NCI-H1417 treated with DMSO at 0.1 percent for 48 hours (cell line): ENCODE measurements at regions not wholly inside any gene's neighbourhood (a gene's known extent, or its start where the extent isn't known, plus 50 kb on each side); places are given as distances from the start of the nearest gene placed in this dataset.
"Not testable (repeated sequence)": the region's sequence is repeated elsewhere in the genome, so short reads cannot be mapped to it uniquely, and the experiment has no call there.

Experiments
- DNase-seq: peaks from one replicate; lab custom pipeline; 2025; lab: John Stamatoyannopoulos, UW

GRCh38 chr1:215402147-215402546 is 165.0 kb upstream of the KCTD3 start:
- no peak for DNase-seq

- DNase-seq: no peak
These were observed 161.9 kb upstream of the KCTD3 start for GRCh38 chr1:215405211-215405610.

- no peak for DNase-seq
These were observed 160.2 kb upstream of the KCTD3 start for GRCh38 chr1:215406927-215407326.

GRCh38 chr1:215407575-215407974 is 159.5 kb upstream of the KCTD3 start:
- DNase-seq: no peak

- not testable (repeated sequence) for DNase-seq
These were observed 157.6 kb upstream of the KCTD3 start for GRCh38 chr1:215409546-215409945.

GRCh38 chr1:215415521-215415920 is 151.6 kb upstream of the KCTD3 start:
- DNase-seq: not testable (repeated sequence)

- no peak for DNase-seq
These were observed 150.6 kb upstream of the KCTD3 start for GRCh38 chr1:215416497-215416896.

GRCh38 chr1:215417122-215417521 is 150.0 kb upstream of the KCTD3 start:
- no peak for DNase-seq

GRCh38 chr1:215418876-215419447 is 148.1 kb upstream of the KCTD3 start:
- DNase-seq: no peak

GRCh38 chr1:215421744-215422143 is 145.4 kb upstream of the KCTD3 start:
- no peak for DNase-seq

- no peak for DNase-seq
These were observed 143.8 kb upstream of the KCTD3 start for GRCh38 chr1:215423288-215423687.

GRCh38 chr1:215425138-215425537 is 142.0 kb upstream of the KCTD3 start:
- no peak for DNase-seq

GRCh38 chr1:215426101-215426500 is 141.0 kb upstream of the KCTD3 start:
- DNase-seq: no peak

- not testable (repeated sequence) for DNase-seq
These were observed 134.4 kb upstream of the KCTD3 start for GRCh38 chr1:215432483-215433227.

GRCh38 chr1:215433237-215433636 is 133.9 kb upstream of the KCTD3 start:
- no peak for DNase-seq

- DNase-seq: no peak
These were observed 127.6 kb upstream of the KCTD3 start for GRCh38 chr1:215439549-215439948.

GRCh38 chr1:215444715-215445414 is 122.2 kb upstream of the KCTD3 start:
- DNase-seq: no peak

GRCh38 chr1:215448014-215448413 is 119.1 kb upstream of the KCTD3 start:
- not testable (repeated sequence) for DNase-seq

- not testable (repeated sequence) for DNase-seq
These were observed 118.0 kb upstream of the KCTD3 start for GRCh38 chr1:215449147-215449546.

- DNase-seq: no peak
These were observed 113.7 kb upstream of the KCTD3 start for GRCh38 chr1:215453440-215453839.

- no peak for DNase-seq
These were observed 109.9 kb upstream of the KCTD3 start for GRCh38 chr1:215457213-215457612.

GRCh38 chr1:215458104-215458503 is 109.0 kb upstream of the KCTD3 start:
- no peak for DNase-seq

GRCh38 chr1:215458562-215458961 is 108.5 kb upstream of the KCTD3 start:
- no peak for DNase-seq
